Activated CD8-positive, alpha-beta memory T cell treated with anti-CD3 and anti-CD28 coated beads for 4 hours (primary cell): ENCODE measurements at regions not wholly inside any gene's neighbourhood (a gene's known extent, or its start where the extent isn't known, plus 50 kb on each side); places are given as distances from the start of the nearest gene placed in this dataset.
A peak's percentile ranks its signal among the peaks of the same experiment; 100 is the strongest.
"Not testable (repeated sequence)": the region's sequence is repeated elsewhere in the genome, so short reads cannot be mapped to it uniquely, and the experiment has no call there.

Experiments used
- DNase-seq, 2 donors: peaks; one replicate each; pipeline ENCODE4 v3.0.0-alpha.2; 2020; ENCODE audit warnings: low read depth in 2 of 2

- DNase-seq: no peak
These were observed 95.4 kb upstream of the USP24 start for GRCh38 chr1:55310505-55310971.

- DNase-seq: no peak
These were observed 94.8 kb upstream of the USP24 start for GRCh38 chr1:55309786-55310504.

- no peak for DNase-seq
These were observed 93.9 kb upstream of the USP24 start for GRCh38 chr1:55309053-55309452.

GRCh38 chr1:55305735-55306134, 90.6 kb upstream of the USP24 start:
- DNase-seq: no peak

GRCh38 chr1:55304229-55304740, 89.1 kb upstream of the USP24 start:
- DNase-seq: no peak

- no peak for DNase-seq
These were observed 87.8 kb upstream of the USP24 start for GRCh38 chr1:55302972-55303371.

GRCh38 chr1:55301912-55302311, 86.7 kb upstream of the USP24 start:
- no peak for DNase-seq

GRCh38 chr1:55300975-55301374, 85.8 kb upstream of the USP24 start:
- no peak for DNase-seq

GRCh38 chr1:55298167-55298894, 83.2 kb upstream of the USP24 start:
- no peak for DNase-seq

- not testable (repeated sequence) for DNase-seq
These were observed 81.1 kb upstream of the USP24 start for GRCh38 chr1:55296247-55296646.

- no peak for DNase-seq
These were observed 74.5 kb upstream of the USP24 start for GRCh38 chr1:55289614-55290013.

- no peak for DNase-seq
These were observed 73.9 kb upstream of the USP24 start for GRCh38 chr1:55289042-55289441.

GRCh38 chr1:55288245-55288644, 73.1 kb upstream of the USP24 start:
- DNase-seq: no peak

- no peak for DNase-seq
These were observed 72.6 kb upstream of the USP24 start for GRCh38 chr1:55287723-55288122.

- no peak for DNase-seq
These were observed 71.9 kb upstream of the USP24 start for GRCh38 chr1:55286856-55287602.

GRCh38 chr1:55285834-55286233, 70.7 kb upstream of the USP24 start:
- no peak for DNase-seq

- no peak for DNase-seq
These were observed 69.7 kb upstream of the USP24 start for GRCh38 chr1:55284856-55285255.

- no peak for DNase-seq
These were observed 66.9 kb upstream of the USP24 start for GRCh38 chr1:55282058-55282457.

- DNase-seq: no peak
These were observed 65.6 kb upstream of the USP24 start for GRCh38 chr1:55280731-55281130.

GRCh38 chr1:55279627-55280026, 64.5 kb upstream of the USP24 start:
- no peak for DNase-seq

- no peak for DNase-seq
These were observed 63.2 kb upstream of the USP24 start for GRCh38 chr1:55278378-55278777.

GRCh38 chr1:55277377-55278130, 62.4 kb upstream of the USP24 start:
- DNase-seq: peak; percentile 60 to 67
